Neuronal stem cell (in vitro differentiated cells): ENCODE measurements at regions not wholly inside any gene's neighbourhood (a gene's known extent, or its start where the extent isn't known, plus 50 kb on each side); places are given as distances from the start of the nearest gene placed in this dataset.
A peak's percentile ranks its signal among the peaks of the same experiment; 100 is the strongest.

Experiments
- DNase-seq: peaks from one replicate; pipeline ENCODE4 v3.0.0-alpha.2; 2013; ENCODE audit warnings: low spot score
- H2AFZ ChIP-seq: one replicate; pipeline ENCODE4 v1.6.1; 2013; ENCODE audit warnings: mild to moderate bottlenecking, low read length, inconsistent platforms
- H2AK5ac ChIP-seq: 2 replicates; pipeline ENCODE4 v1.6.1; 2013; ENCODE audit warnings: low read depth, mild to moderate bottlenecking, inconsistent platforms, low read length, moderate library complexity, mixed read lengths
- H2BK120ac ChIP-seq: 2 replicates; pipeline ENCODE4 v1.6.1; 2013; ENCODE audit warnings: low read depth, mild to moderate bottlenecking, inconsistent platforms, low read length, moderate library complexity, mixed read lengths
- H2BK12ac ChIP-seq: one replicate; pipeline ENCODE4 v1.6.1; 2013; ENCODE audit warnings: low read length, inconsistent platforms
- H2BK15ac ChIP-seq: 2 replicates; pipeline ENCODE4 v1.6.1; 2013; ENCODE audit warnings: mild to moderate bottlenecking, low read length, inconsistent platforms, mixed read lengths
- H2BK5ac ChIP-seq: one replicate; pipeline ENCODE4 v1.6.1; 2013; ENCODE audit warnings: inconsistent platforms, mild to moderate bottlenecking, low read length, moderate library complexity
- H3K14ac ChIP-seq: one replicate; pipeline ENCODE4 v1.6.1; 2013; ENCODE audit warnings: low read length, inconsistent platforms
- H3K18ac ChIP-seq: 2 replicates; pipeline ENCODE4 v1.6.1; 2013; ENCODE audit warnings: low read length, inconsistent platforms
- H3K23ac ChIP-seq: 2 replicates; pipeline ENCODE4 v1.6.1; 2013; ENCODE audit warnings: low read depth, mild to moderate bottlenecking, mixed read lengths, low read length, inconsistent platforms; ENCODE audit not compliant: poor library complexity
- H3K27ac ChIP-seq: replicated peaks from 3 replicates; pipeline ENCODE4 v1.5.1; 2013; ENCODE audit warnings: low read length, inconsistent platforms
- H3K27me3 ChIP-seq, 3 experiments: 2 replicates each; pipeline ENCODE4 v1.6.1; 2013; ENCODE audit warnings: low read length in 3 of 3, mild to moderate bottlenecking in 2 of 3, inconsistent platforms in 1 of 3, low read depth in 1 of 3, mixed read lengths in 1 of 3, moderate library complexity in 1 of 3; ENCODE audit not compliant: control insufficient read depth in 3 of 3, insufficient read depth in 3 of 3
- H3K36me3 ChIP-seq, 2 donors: replicated peaks in 1 of 2; 2 replicates each; pipeline ENCODE4 v1.6.1; 2013; ENCODE audit warnings: low read length in 2 of 2; ENCODE audit not compliant: control insufficient read depth in 2 of 2, insufficient read depth in 2 of 2
- H3K4ac ChIP-seq: 2 replicates; pipeline ENCODE4 v1.6.1; 2013; ENCODE audit warnings: inconsistent platforms, mild to moderate bottlenecking, low read length, moderate library complexity
- H3K4me1 ChIP-seq, 2 donors: 1 replicate in 1 of 2; 2 replicates in 1 of 2; pipeline ENCODE4 v1.6.1; 2013; ENCODE audit warnings: low read length in 2 of 2, low read depth in 1 of 2; ENCODE audit not compliant: control insufficient read depth in 2 of 2, insufficient read depth in 1 of 2
- H3K4me2 ChIP-seq: one replicate; pipeline ENCODE4 v1.6.1; 2013; ENCODE audit warnings: mild to moderate bottlenecking, low read length, inconsistent platforms; ENCODE audit not compliant: insufficient read depth, poor library complexity, severe bottlenecking
- H3K4me3 ChIP-seq, 2 donors: 2 replicates each; pipeline ENCODE4 v1.5.1; 2013; ENCODE audit warnings: low read length in 2 of 2, mild to moderate bottlenecking in 2 of 2, inconsistent platforms in 1 of 2, moderate library complexity in 1 of 2
- H3K79me1 ChIP-seq: one replicate; pipeline ENCODE4 v1.6.1; 2013; ENCODE audit warnings: low read depth, mild to moderate bottlenecking, inconsistent platforms, low read length, moderate library complexity
- H3K9ac ChIP-seq: one replicate; pipeline ENCODE4 v1.6.1; 2013; ENCODE audit warnings: mild to moderate bottlenecking, low read depth, low read length, inconsistent platforms; ENCODE audit not compliant: poor library complexity
- H3K9me3 ChIP-seq, 2 donors: replicated peaks in 1 of 2; 2 replicates each; pipeline versions ENCODE3 to v1.6.1; 2013; ENCODE audit warnings: low read length in 2 of 2, mild to moderate bottlenecking in 2 of 2, inconsistent platforms in 1 of 2, low read depth in 1 of 2, mixed read lengths in 1 of 2, moderate library complexity in 1 of 2; ENCODE audit not compliant: control insufficient read depth in 2 of 2, insufficient read depth in 1 of 2
- H4K8ac ChIP-seq: one replicate; pipeline ENCODE4 v1.6.1; 2013; ENCODE audit warnings: low read depth, mild to moderate bottlenecking, inconsistent platforms, low read length, moderate library complexity
- H4K91ac ChIP-seq: one replicate; pipeline ENCODE4 v1.6.1; 2013; ENCODE audit warnings: low read length, low read depth, mild to moderate bottlenecking, inconsistent platforms; ENCODE audit not compliant: poor library complexity
- WGBS, 2 donors: extraction: QIAGEN DNeasy Blood & Tissue Kit; methylation state at CpG; one replicate each; pipeline ENCODE4 v1.1.7; 2013; ENCODE audit warnings: missing lambda C conversion rate in 2 of 2, mixed read lengths in 1 of 2; ENCODE audit not compliant: insufficient read length in 2 of 2, insufficient replicate concordance in 1 of 2; ENCODE audit errors: extremely low coverage in 2 of 2; 5-methylcytosine and 5-hydroxymethylcytosine counted together

- Histone ChIP-seq H2BK15ac (no peak overlapping the region), H3K27me3 (no peaks in the 10 kb centered on the region), H3K4ac (no peak overlapping the region), H4K8ac (no peak overlapping the region), H2AFZ (no peak overlapping the region), H3K23ac (no peak overlapping the region), H3K18ac (no peak overlapping the region), H3K9me3 (no peaks in the 10 kb centered on the region), H3K36me3 (no peaks in the 10 kb centered on the region), H2AK5ac (no peak overlapping the region), H3K4me2 (no peak overlapping the region), H2BK12ac (no peak overlapping the region), H3K4me3 (no peak overlapping the region), H3K9ac (no peak overlapping the region), H2BK5ac (no peak overlapping the region), H3K14ac (no peak overlapping the region), H4K91ac (no peak overlapping the region), H3K79me1 (no peaks in the 10 kb centered on the region), H2BK120ac (no peak overlapping the region), H3K4me1 (no peaks in the 10 kb centered on the region), H3K27ac (no peak overlapping the region)
- no peak for DNase-seq
Observed at GRCh38 chr6:92431502-92431901, 987.9 kb downstream of the EPHA7 start.

- no peak for DNase-seq
- H3K9me3 ChIP-seq: no peaks in the 10 kb centered on the region
- no peak overlapping the region for H3K23ac ChIP-seq
- no peak overlapping the region for H3K27ac ChIP-seq
- H2BK12ac ChIP-seq: no peak overlapping the region
- H2AK5ac ChIP-seq: no peak overlapping the region
- no peak overlapping the region for H3K18ac ChIP-seq
- H3K4me3 ChIP-seq: no peak overlapping the region
- no peak overlapping the region for H2BK15ac ChIP-seq
- H3K4me2 ChIP-seq: no peak overlapping the region
- no peak overlapping the region for H2AFZ ChIP-seq
- H2BK5ac ChIP-seq: no peak overlapping the region
- H3K9ac ChIP-seq: no peak overlapping the region
- H3K79me1 ChIP-seq: no peaks in the 10 kb centered on the region
- no peak overlapping the region for H4K8ac ChIP-seq
- H4K91ac ChIP-seq: no peak overlapping the region
- H3K27me3 ChIP-seq: no peaks in the 10 kb centered on the region
- no peaks in the 10 kb centered on the region for H3K4me1 ChIP-seq
- H3K4ac ChIP-seq: no peak overlapping the region
- H3K14ac ChIP-seq: no peak overlapping the region
- no CpG with 5 or more reads among the region's 2 CpGs for WGBS, 2 donors
- no peaks in the 10 kb centered on the region for H3K36me3 ChIP-seq
- H2BK120ac ChIP-seq: no peak overlapping the region
Observed at GRCh38 chr6:92428448-92428847, 990.9 kb downstream of the EPHA7 start.

- Histone ChIP-seq H3K4ac (no peak overlapping the region), H4K8ac (no peak overlapping the region), H2BK5ac (no peak overlapping the region), H3K4me3 (no peak overlapping the region), H3K9me3 (no peaks in the 10 kb centered on the region), H2BK120ac (no peak overlapping the region), H2BK15ac (no peak overlapping the region), H3K4me2 (no peak overlapping the region), H3K36me3 (no peaks in the 10 kb centered on the region), H3K23ac (no peak overlapping the region), H3K9ac (no peak overlapping the region), H3K27me3 (no peaks in the 10 kb centered on the region), H3K79me1 (no peaks in the 10 kb centered on the region), H3K18ac (no peak overlapping the region), H3K4me1 (no peaks in the 10 kb centered on the region), H3K14ac (no peak overlapping the region), H4K91ac (no peak overlapping the region), H2AFZ (no peak overlapping the region), H2BK12ac (no peak overlapping the region), H2AK5ac (no peak overlapping the region), H3K27ac (no peak overlapping the region)
- no peak for DNase-seq
- no CpG with 5 or more reads among the region's 2 CpGs for WGBS, 2 donors
Observed at GRCh38 chr6:92427453-92427852, 991.9 kb downstream of the EPHA7 start.

GRCh38 chr6:92415656-92416055 is 1003.7 kb downstream of the EPHA7 start:
- no peak overlapping the region for H3K9ac ChIP-seq
- H3K27ac ChIP-seq: no peak overlapping the region
- H2BK12ac ChIP-seq: no peak overlapping the region
- DNase-seq: peak; percentile 21
- H2AK5ac ChIP-seq: no peak overlapping the region
- peaks cover 0 to 2% of the 10 kb centered on the region in 2 donors for H3K4me1 ChIP-seq
- H3K14ac ChIP-seq: no peak overlapping the region
- peak overlapping the region; percentile 12 for H2AFZ ChIP-seq
- H3K4me3 ChIP-seq: no peak overlapping the region
- no peak overlapping the region for H4K91ac ChIP-seq
- H4K8ac ChIP-seq: no peak overlapping the region
- H2BK5ac ChIP-seq: no peak overlapping the region
- H2BK15ac ChIP-seq: no peak overlapping the region
- H3K79me1 ChIP-seq: no peaks in the 10 kb centered on the region
- H3K36me3 ChIP-seq: no peaks in the 10 kb centered on the region
- no peak overlapping the region for H3K23ac ChIP-seq
- no peaks in the 10 kb centered on the region for H3K27me3 ChIP-seq
- no peak overlapping the region for H3K4me2 ChIP-seq
- no peak overlapping the region for H3K18ac ChIP-seq
- no CpG with 5 or more reads among the region's 4 CpGs for WGBS, 2 donors
- H3K4ac ChIP-seq: no peak overlapping the region
- no peak overlapping the region for H2BK120ac ChIP-seq
- H3K9me3 ChIP-seq: peaks cover 0 to 3% of the 10 kb centered on the region in 2 donors
